GM06990 (cell line): ENCODE measurements at regions not wholly inside any gene's neighbourhood (a gene's known extent, or its start where the extent isn't known, plus 50 kb on each side); places are given as distances from the start of the nearest gene placed in this dataset.

Experiments
- DNase-seq: peaks from one replicate; pipeline ENCODE4 v3.0.0-alpha.2; 2011; ENCODE audit not compliant: insufficient read length; ENCODE audit errors: extremely low read depth
- H3K27me3 ChIP-seq: replicated peaks from 2 replicates; pipeline ENCODE4 v1.6.0; 2011; ENCODE audit warnings: low read length; ENCODE audit not compliant: control insufficient read depth, insufficient read depth
- H3K36me3 ChIP-seq: 2 replicates; pipeline ENCODE4 v1.5.1; 2011; ENCODE audit warnings: low read length; ENCODE audit not compliant: control insufficient read depth, insufficient read depth
- H3K4me3 ChIP-seq: replicated peaks from 2 replicates; pipeline ENCODE4 v1.5.1; 2011; ENCODE audit warnings: low read depth, mild to moderate bottlenecking, control low read depth, low read length
- CTCF ChIP-seq: IDR thresholded peaks from 2 replicates; pipeline ENCODE4 v1.5.1; 2011; ENCODE audit warnings: low read length, control low read depth, mild to moderate bottlenecking, inconsistent platforms; ENCODE audit not compliant: insufficient read depth, poor library complexity, severe bottlenecking

GRCh38 chr9:7542126-7542525 lies 257.5 kb downstream of the DMAC1 start:
- Histone ChIP-seq H3K27me3 (no peaks in the 10 kb centered on the region; the same call in 1 of the 2 replicates), H3K36me3 (no peaks in the 10 kb centered on the region), H3K4me3 (no peak overlapping the region)
- no peak for DNase-seq
- TF ChIP-seq CTCF = no peak

GRCh38 chr9:7536310-7536939 lies 263.2 kb downstream of the DMAC1 start:
- TF ChIP-seq CTCF = peak; percentile 78
- no peaks in the 10 kb centered on the region; the same call in 1 of the 2 replicates for H3K27me3 ChIP-seq
- H3K36me3 ChIP-seq = no peaks in the 10 kb centered on the region
- peak; percentile 3 for DNase-seq
- no peak overlapping the region for H3K4me3 ChIP-seq

GRCh38 chr9:7534211-7534935 lies 265.2 kb downstream of the DMAC1 start:
- DNase-seq = no peak
- H3K4me3 ChIP-seq = no peak overlapping the region
- no peaks in the 10 kb centered on the region for H3K36me3 ChIP-seq
- no peaks in the 10 kb centered on the region; the same call in 1 of the 2 replicates for H3K27me3 ChIP-seq
- no peak for TF ChIP-seq CTCF

- no peaks in the 10 kb centered on the region; the same call in 1 of the 2 replicates for H3K27me3 ChIP-seq
- TF ChIP-seq CTCF = no peak
- H3K36me3 ChIP-seq = no peaks in the 10 kb centered on the region
- no peak overlapping the region for H3K4me3 ChIP-seq
- no peak for DNase-seq
Measured at GRCh38 chr9:7533376-7534090, 266.0 kb downstream of the DMAC1 start.

- Histone ChIP-seq H3K36me3 (no peaks in the 10 kb centered on the region), H3K27me3 (no peaks in the 10 kb centered on the region), H3K4me3 (no peak overlapping the region)
- DNase-seq = no peak
- no peak for TF ChIP-seq CTCF
Measured at GRCh38 chr9:7523426-7524043, 276.0 kb downstream of the DMAC1 start.
